HUES64 (cell line): ENCODE measurements at regions not wholly inside any gene's neighbourhood (a gene's known extent, or its start where the extent isn't known, plus 50 kb on each side); places are given as distances from the start of the nearest gene placed in this dataset.

Experiments used
- H3K27ac ChIP-seq: 2 replicates; pipeline ENCODE4 v1.7.0; 2013; ENCODE audit warnings: low read depth, low read length, inconsistent platforms
- H3K27me3 ChIP-seq: 2 replicates; pipeline ENCODE4 v1.6.1; 2013; ENCODE audit warnings: mild to moderate bottlenecking, low read length; ENCODE audit not compliant: insufficient read depth
- H3K36me3 ChIP-seq: 2 replicates; pipeline ENCODE4 v1.6.1; 2013; ENCODE audit warnings: mild to moderate bottlenecking, low read length; ENCODE audit not compliant: insufficient read depth
- H3K4me1 ChIP-seq: 2 replicates; pipeline ENCODE4 v1.6.1; 2013; ENCODE audit warnings: mild to moderate bottlenecking, low read length, moderate library complexity; ENCODE audit not compliant: insufficient read depth
- H3K4me3 ChIP-seq: 2 replicates; pipeline ENCODE4 v1.5.1; 2013; ENCODE audit warnings: mild to moderate bottlenecking, low read length, moderate library complexity
- H3K9ac ChIP-seq: 2 replicates; pipeline ENCODE4 v1.6.1; 2013; ENCODE audit warnings: mild to moderate bottlenecking, low read depth, low read length
- H3K9me3 ChIP-seq: 2 replicates; pipeline ENCODE4 v1.6.1; 2013; ENCODE audit warnings: low read depth, low read length; ENCODE audit not compliant: insufficient read depth
- WGBS: fragments of 150-250, 120-280 bp; methylation state at CpG from one replicate; pipeline ENCODE4 v1.1.7; 2013; ENCODE audit warnings: missing lambda C conversion rate; 5-methylcytosine and 5-hydroxymethylcytosine counted together

DNA sequence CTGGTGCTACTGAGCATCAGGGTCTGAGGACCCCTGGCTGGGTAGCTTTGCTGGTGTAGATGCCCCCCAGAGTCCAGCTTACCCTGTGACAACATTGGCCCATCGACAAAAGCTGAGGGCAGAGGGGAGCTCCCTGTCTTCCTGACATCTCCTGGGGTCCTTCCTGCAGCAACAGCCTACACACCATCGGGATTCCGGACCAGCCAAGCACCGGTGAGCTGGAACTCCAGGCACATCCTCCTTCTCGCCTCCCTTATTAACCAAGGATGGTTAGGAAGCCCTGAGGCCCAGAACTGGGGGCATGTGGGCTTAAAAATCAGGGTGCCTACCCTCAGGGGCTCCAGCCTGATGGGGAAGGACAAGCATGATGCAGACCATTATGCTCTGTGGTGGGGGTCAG lies 658.0 kb downstream of the PTPRU start:
- H3K9me3 ChIP-seq = no peaks in the 10 kb centered on the region
- H3K36me3 ChIP-seq = no peaks in the 10 kb centered on the region
- H3K27me3 ChIP-seq = no peaks in the 10 kb centered on the region
- no peak overlapping the region for H3K27ac ChIP-seq
- no peak overlapping the region for H3K9ac ChIP-seq
- 92% methylated on average over 5 of the region's 5 CpGs for WGBS
- no peak overlapping the region for H3K4me3 ChIP-seq
- H3K4me1 ChIP-seq = no peaks in the 10 kb centered on the region

DNA sequence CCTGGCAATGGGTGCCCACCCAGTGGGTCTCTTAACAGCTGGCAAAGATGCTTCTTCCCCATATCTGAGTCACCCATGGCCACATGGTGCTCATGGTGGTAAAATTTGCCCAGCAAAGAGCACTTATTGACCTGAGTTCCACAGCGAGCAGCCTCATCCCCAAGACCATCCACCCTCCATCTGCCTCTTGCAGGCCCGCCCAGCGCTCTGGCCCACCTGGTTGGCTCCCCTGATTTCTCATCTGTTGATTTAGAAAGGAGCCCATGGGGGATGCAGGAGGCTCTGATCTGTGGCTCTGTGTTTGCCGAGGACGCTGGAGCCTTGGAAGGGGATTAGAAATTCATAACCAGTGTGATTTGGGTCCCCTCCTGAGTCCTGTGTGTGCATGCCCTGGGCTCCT lies 657.5 kb downstream of the PTPRU start:
- Histone ChIP-seq H3K27me3 (no peaks in the 10 kb centered on the region), H3K4me3 (no peak overlapping the region), H3K4me1 (no peaks in the 10 kb centered on the region), H3K36me3 (no peaks in the 10 kb centered on the region), H3K9me3 (no peaks in the 10 kb centered on the region), H3K27ac (no peak overlapping the region), H3K9ac (no peak overlapping the region)
- WGBS = 98% methylated on average over 5 of the region's 5 CpGs

DNA sequence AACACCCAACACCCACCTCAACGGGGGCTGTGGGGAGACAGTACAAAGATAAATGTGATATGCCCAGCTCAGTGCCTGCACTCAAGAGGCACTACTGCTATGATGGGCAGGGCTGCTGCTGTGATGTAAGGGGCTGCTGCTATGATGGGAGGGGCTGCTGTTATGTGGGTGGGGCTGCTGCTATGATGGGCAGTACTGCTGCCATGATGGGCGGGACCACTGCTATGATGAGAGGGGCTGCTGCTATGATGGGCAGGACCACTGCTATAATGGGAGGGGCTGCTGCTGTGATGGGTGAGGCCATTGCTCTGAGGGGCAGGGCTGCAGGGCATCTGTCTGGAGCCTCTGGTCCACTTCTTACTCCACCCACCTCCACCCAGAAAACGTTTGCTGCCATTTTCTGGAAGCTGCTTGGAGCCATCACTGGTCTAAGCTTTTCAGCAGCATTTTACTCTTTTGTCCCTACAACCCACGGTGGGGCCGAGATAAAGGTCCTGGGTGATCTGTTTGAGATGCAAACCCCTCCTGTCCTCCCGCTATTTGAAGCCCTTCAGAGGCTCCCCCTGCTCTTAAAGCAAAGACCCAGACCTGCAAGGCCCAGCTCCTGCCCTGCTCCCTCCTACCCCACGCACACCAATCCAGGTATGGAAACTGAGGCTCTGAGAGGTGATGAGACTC lies 656.9 kb downstream of the PTPRU start:
- no peak overlapping the region for H3K27ac ChIP-seq
- H3K9ac ChIP-seq = no peak overlapping the region
- H3K4me3 ChIP-seq = no peak overlapping the region
- H3K27me3 ChIP-seq = no peaks in the 10 kb centered on the region
- H3K36me3 ChIP-seq = no peaks in the 10 kb centered on the region
- no peaks in the 10 kb centered on the region for H3K4me1 ChIP-seq
- WGBS = 75% methylated on average over 7 of the region's 7 CpGs
- no peaks in the 10 kb centered on the region for H3K9me3 ChIP-seq

DNA sequence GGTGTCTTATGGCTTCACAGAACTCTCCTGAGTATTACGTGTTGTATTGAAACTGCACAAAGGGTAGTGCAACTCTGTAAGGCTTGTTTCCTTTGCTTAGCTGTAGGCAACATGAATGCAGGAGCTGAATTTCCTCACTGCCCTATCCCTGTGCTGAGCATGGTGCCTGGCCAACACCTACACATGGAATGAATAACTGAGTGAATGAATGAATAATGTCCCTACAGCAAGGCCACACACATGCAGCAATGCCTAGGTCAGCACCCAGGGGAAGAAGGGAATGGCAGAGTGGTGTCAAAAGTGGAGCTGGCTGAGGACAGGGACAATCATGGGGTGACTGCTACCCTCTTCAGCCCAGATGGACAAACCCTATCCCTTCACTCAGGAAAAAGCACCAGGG lies 655.9 kb downstream of the PTPRU start:
- no peak overlapping the region for H3K9ac ChIP-seq
- WGBS = 96% methylated on average over 1 of the region's 1 CpG
- no peak overlapping the region for H3K27ac ChIP-seq
- no peaks in the 10 kb centered on the region for H3K9me3 ChIP-seq
- no peaks in the 10 kb centered on the region for H3K4me1 ChIP-seq
- no peaks in the 10 kb centered on the region for H3K36me3 ChIP-seq
- H3K4me3 ChIP-seq = no peak overlapping the region
- H3K27me3 ChIP-seq = no peaks in the 10 kb centered on the region

- no peak overlapping the region for H3K27ac ChIP-seq
- WGBS = 76% methylated on average over 7 of the region's 7 CpGs
- no peak overlapping the region for H3K4me3 ChIP-seq
- H3K27me3 ChIP-seq = no peaks in the 10 kb centered on the region
- no peak overlapping the region for H3K9ac ChIP-seq
- H3K36me3 ChIP-seq = no peaks in the 10 kb centered on the region
- no peaks in the 10 kb centered on the region for H3K4me1 ChIP-seq
- H3K9me3 ChIP-seq = no peaks in the 10 kb centered on the region
Observed at GRCh38 chr1:29890201-29890959, 654.1 kb downstream of the PTPRU start.

DNA sequence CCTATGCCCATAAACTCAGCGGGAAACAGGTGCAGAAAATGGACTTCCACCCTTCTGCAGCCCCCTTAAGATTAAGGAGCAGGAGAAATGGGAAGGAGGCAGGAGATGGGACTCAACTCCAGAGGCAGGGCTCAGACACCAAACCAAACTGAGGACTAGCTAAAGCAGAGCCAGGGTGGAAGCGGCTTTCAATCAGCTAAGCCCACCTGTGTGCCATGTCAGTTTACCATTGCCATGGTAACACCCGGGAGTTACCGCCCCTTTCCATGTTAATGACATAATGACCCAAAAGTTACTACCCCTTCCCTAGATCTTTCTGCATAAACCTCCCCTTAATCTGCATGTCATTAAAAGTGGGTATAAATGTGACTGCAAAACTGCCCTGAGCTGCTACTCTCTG lies 653.5 kb downstream of the PTPRU start:
- H3K36me3 ChIP-seq = no peaks in the 10 kb centered on the region
- no peaks in the 10 kb centered on the region for H3K4me1 ChIP-seq
- H3K9ac ChIP-seq = no peak overlapping the region
- H3K9me3 ChIP-seq = no peaks in the 10 kb centered on the region
- WGBS = 91% methylated on average over 4 of the region's 4 CpGs
- H3K27me3 ChIP-seq = no peaks in the 10 kb centered on the region
- no peak overlapping the region for H3K4me3 ChIP-seq
- no peak overlapping the region for H3K27ac ChIP-seq

DNA sequence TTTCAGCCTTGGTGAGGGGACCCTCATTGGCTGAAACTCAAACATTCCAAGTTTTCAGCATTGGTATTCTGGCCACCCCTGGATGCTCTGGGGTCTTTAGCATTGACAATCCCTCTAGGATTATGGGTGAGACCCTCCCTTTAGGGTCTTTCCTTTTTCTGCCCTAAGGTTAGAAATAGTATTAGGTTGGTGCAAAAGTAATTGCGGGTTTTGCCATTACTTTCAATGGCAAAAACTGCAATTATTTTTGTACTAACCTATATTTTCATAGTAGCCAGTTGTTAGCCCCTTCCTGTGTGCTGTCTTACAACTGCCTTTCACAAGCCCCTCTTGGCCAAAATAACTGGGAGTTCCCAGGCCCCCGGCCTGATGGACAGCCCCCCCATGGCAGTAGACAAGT lies 648.4 kb downstream of the PTPRU start:
- WGBS = 89% methylated on average over 2 of the region's 2 CpGs

GRCh38 chr1:29883986-29884385 lies 647.7 kb downstream of the PTPRU start:
- H3K36me3 ChIP-seq = no peaks in the 10 kb centered on the region
- WGBS = 95% methylated on average over 12 of the region's 12 CpGs
- no peaks in the 10 kb centered on the region for H3K4me1 ChIP-seq
- no peak overlapping the region for H3K27ac ChIP-seq
- no peaks in the 10 kb centered on the region for H3K27me3 ChIP-seq
- no peak overlapping the region for H3K4me3 ChIP-seq
- no peak overlapping the region for H3K9ac ChIP-seq
- no peaks in the 10 kb centered on the region for H3K9me3 ChIP-seq

More for the DNA sequence above, 648.4 kb downstream of the PTPRU start:
- no peak overlapping the region for H3K4me3 ChIP-seq
- no peaks in the 10 kb centered on the region for H3K4me1 ChIP-seq
- H3K36me3 ChIP-seq = no peaks in the 10 kb centered on the region
- H3K9ac ChIP-seq = no peak overlapping the region
- H3K27ac ChIP-seq = no peak overlapping the region
- no peaks in the 10 kb centered on the region for H3K27me3 ChIP-seq
- H3K9me3 ChIP-seq = no peaks in the 10 kb centered on the region

- Histone ChIP-seq H3K36me3 (no peaks in the 10 kb centered on the region), H3K4me3 (no peak overlapping the region), H3K9me3 (no peaks in the 10 kb centered on the region), H3K27ac (no peak overlapping the region), H3K27me3 (no peaks in the 10 kb centered on the region), H3K4me1 (no peaks in the 10 kb centered on the region), H3K9ac (no peak overlapping the region)
- 93% methylated on average over 4 of the region's 4 CpGs for WGBS
Observed at GRCh38 chr1:29883411-29883832, 647.1 kb downstream of the PTPRU start.

GRCh38 chr1:29880556-29880955 lies 644.2 kb downstream of the PTPRU start:
- Histone ChIP-seq H3K36me3 (no peaks in the 10 kb centered on the region), H3K9ac (no peak overlapping the region), H3K27me3 (no peaks in the 10 kb centered on the region), H3K9me3 (no peaks in the 10 kb centered on the region), H3K27ac (no peak overlapping the region), H3K4me3 (no peak overlapping the region), H3K4me1 (no peaks in the 10 kb centered on the region)
- WGBS = 75% methylated on average over 1 of the region's 1 CpG

DNA sequence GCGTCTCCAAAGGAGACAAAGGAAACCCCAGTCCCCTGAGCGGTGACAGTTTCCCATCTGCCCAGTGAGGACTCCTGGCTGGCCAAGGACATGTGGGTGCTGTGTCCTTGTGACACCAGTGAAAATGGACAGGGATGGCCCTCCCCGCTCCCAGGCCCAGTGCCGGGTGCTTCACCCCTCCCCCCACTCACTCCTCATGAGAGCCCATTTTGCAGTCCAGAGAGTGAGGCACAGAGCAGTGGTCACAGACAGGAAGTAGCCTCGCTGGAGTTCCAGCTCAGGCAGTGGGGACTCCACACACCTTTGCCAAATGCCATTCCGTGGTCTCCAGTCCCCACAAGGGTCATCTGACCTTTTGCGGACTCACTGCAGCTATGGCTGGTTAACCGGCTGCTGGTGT lies 642.9 kb downstream of the PTPRU start:
- Histone ChIP-seq H3K9ac (no peak overlapping the region), H3K4me1 (no peaks in the 10 kb centered on the region), H3K27ac (no peak overlapping the region), H3K4me3 (no peak overlapping the region), H3K9me3 (no peaks in the 10 kb centered on the region), H3K36me3 (no peaks in the 10 kb centered on the region), H3K27me3 (no peaks in the 10 kb centered on the region)
- WGBS = 90% methylated on average over 8 of the region's 8 CpGs
